GM12878 (cell line): ENCODE measurements at regions not wholly inside any gene's neighbourhood (a gene's known extent, or its start where the extent isn't known, plus 50 kb on each side); places are given as distances from the start of the nearest gene placed in this dataset.

ENCODE experiments used
- ATAC-seq: fragments of 200-7000 bp; cut with Tn5 transposase; 3 replicates; pipeline ENCODE4 v1.9.1; 2020; ENCODE audit warnings: mild to moderate bottlenecking, moderate library complexity
- BruUV-seq: library from RNA; stranded (reverse); fragments of 400-500 nt; replicated peaks from 2 replicates; lab custom pipeline; 2021; lab: Mats Ljungman, UMichigan
- CTCF ChIA-PET: fragments of 300-600 bp; sonication (Branson Sonifier 250); formaldehyde crosslinking; extraction: SDS; loops from one replicate; lab custom pipeline; 2021; ENCODE audit warnings: inconsistent platforms; lab: Yijun Ruan, JAX
- POLR2A ChIA-PET: fragments of 350-600 bp; formaldehyde crosslinking; extraction: SDS; loops from one replicate; lab custom pipeline; 2021; ENCODE audit warnings: inconsistent platforms; lab: Charles Lee
- RAD21 ChIA-PET: fragments of 300-600 bp; sonication (Branson Sonifier 250); formaldehyde crosslinking; loops from one replicate; lab custom pipeline; 2023; ENCODE audit warnings: antibody characterized with exemption; ENCODE audit not compliant: unreplicated experiment; lab: Charles Lee
- SMC1A ChIA-PET: fragments of 300-600 bp; sonication (Branson Sonifier 250); formaldehyde crosslinking; loops from one replicate; lab custom pipeline; 2023; ENCODE audit not compliant: unreplicated experiment, uncharacterized antibody; lab: Charles Lee
- DNase-seq: peaks from one replicate; pipeline ENCODE4 v3.0.0-alpha.2; 2011; ENCODE audit warnings: low read depth, low spot score
- FAIRE-seq: peaks from 3 replicates; lab custom pipeline; 2011; peaks lifted over from hg19 to GRCh38; lab: Jason Lieb, UNC
- H2AFZ ChIP-seq: 2 replicates; pipeline ENCODE4 v1.6.0; 2011; ENCODE audit warnings: low read depth, low read length, control low read depth; ENCODE audit not compliant: control insufficient read depth
- H3K27ac ChIP-seq: 2 replicates; pipeline ENCODE4 v1.5.1; 2011; ENCODE audit warnings: control low read depth; ENCODE audit not compliant: control insufficient read depth, insufficient read depth
- H3K27me3 ChIP-seq, 2 experiments: replicated peaks in 1 of 2; 2 replicates each; pipeline versions ENCODE4 v1.6.0 to v1.6.1; 2011; ENCODE audit warnings: low read length in 1 of 2; ENCODE audit not compliant: control insufficient read depth in 2 of 2, insufficient read depth in 2 of 2
- H3K36me3 ChIP-seq, 2 experiments: 2 replicates each; pipeline ENCODE4 v1.5.1; 2011; ENCODE audit warnings: low read length in 1 of 2; ENCODE audit not compliant: control insufficient read depth in 2 of 2, insufficient read depth in 2 of 2
- H3K4me1 ChIP-seq: 2 replicates; pipeline ENCODE4 v1.6.1; 2011; ENCODE audit warnings: mild to moderate bottlenecking, low read length, moderate library complexity, mixed read lengths; ENCODE audit not compliant: control insufficient read depth, insufficient read depth
- H3K4me2 ChIP-seq: 2 replicates; pipeline ENCODE4 v1.6.0; 2011; ENCODE audit warnings: control low read depth; ENCODE audit not compliant: control insufficient read depth, insufficient read depth
- H3K4me3 ChIP-seq: fragments of 200-600 bp; sonication (generic); 2 replicates; pipeline ENCODE4 v1.5.1; 2016
- H3K79me2 ChIP-seq: 2 replicates; pipeline ENCODE4 v1.6.0; 2011; ENCODE audit warnings: low read length; ENCODE audit not compliant: control insufficient read depth, insufficient read depth
- H3K9ac ChIP-seq: 2 replicates; pipeline ENCODE4 v1.8.0; 2011; ENCODE audit warnings: low read length, control low read depth, mixed read lengths; ENCODE audit not compliant: control insufficient read depth, insufficient read depth
- H3K9me3 ChIP-seq: replicated peaks from 3 replicates; pipeline ENCODE4 v1.5.1; 2011; ENCODE audit warnings: mild to moderate bottlenecking, low read length; ENCODE audit not compliant: control insufficient read depth, insufficient read depth
- H4K20me1 ChIP-seq: 2 replicates; pipeline ENCODE4 v1.6.0; 2011; ENCODE audit not compliant: control insufficient read depth, insufficient read depth
- ATF7 ChIP-seq: fragments of 450-650 bp; IDR thresholded peaks from 2 replicates; pipeline ENCODE4 v1.6.1; 2016; ENCODE audit warnings: low read depth, mild to moderate bottlenecking
- BACH1 ChIP-seq: fragments of 450-650 bp; IDR thresholded peaks from 2 replicates; pipeline ENCODE4 v1.6.1; 2017; ENCODE audit warnings: mild to moderate bottlenecking, borderline replicate concordance
- E4F1 ChIP-seq: fragments of 450-650 bp; IDR thresholded peaks from 2 replicates; pipeline ENCODE4 v1.6.1; 2018; ENCODE audit warnings: borderline replicate concordance, mild to moderate bottlenecking; ENCODE audit not compliant: partially characterized antibody
- ESRRA ChIP-seq: IDR thresholded peaks from 2 replicates; pipeline ENCODE4 v1.6.1; 2012; ENCODE audit warnings: mild to moderate bottlenecking, low read length, improper control_type of control experiment
- FOXK2 ChIP-seq: fragments of 450-650 bp; IDR thresholded peaks from 2 replicates; pipeline ENCODE4 v1.6.1; 2017; ENCODE audit warnings: mild to moderate bottlenecking, moderate library complexity
- PAX5 ChIP-seq: IDR thresholded peaks from 2 replicates; pipeline ENCODE4 v1.6.1; 2011; ENCODE audit warnings: low read depth, low read length, borderline replicate concordance
- RCOR1 ChIP-seq: conservative IDR thresholded peaks from 2 replicates; pipeline ENCODE4 v1.6.1; 2012; ENCODE audit warnings: low read depth, low read length, improper control_type of control experiment
- ZBTB4 ChIP-seq: fragments of 450-650 bp; formaldehyde crosslinking; IDR thresholded peaks from 2 replicates; pipeline ENCODE4 v1.4.0; 2022; ENCODE audit warnings: mild to moderate bottlenecking, moderate library complexity
- ZNF217 ChIP-seq: fragments of 450-650 bp; IDR thresholded peaks from 2 replicates; pipeline ENCODE4 v1.6.1; 2017; ENCODE audit warnings: antibody characterized with exemption, mild to moderate bottlenecking
- WGBS: methylation state at CpG from one replicate; pipeline ENCODE4 v1.1.6; 2016; ENCODE audit warnings: low lambda C conversion rate; ENCODE audit not compliant: insufficient replicate concordance, insufficient coverage; ENCODE audit errors: missing lambda C conversion rate; 5-methylcytosine and 5-hydroxymethylcytosine counted together
- in situ Hi-C: fragments of 300-500 bp; cut with MboI; formaldehyde crosslinking; loops from 9 replicates; pipeline ENCODE4 v1.14.3; 2018; ENCODE audit warnings: mixed read lengths
- intact Hi-C: fragments of 100-400 bp; cut with micrococcal nuclease; formaldehyde crosslinking; loops from one replicate; pipeline ENCODE4 v1.14.2; 2022; ENCODE audit not compliant: unreplicated experiment

- H3K9me3 ChIP-seq, result no peaks in the 10 kb centered on the region
- intact Hi-C loops, result no loop called here
- ChIA-PET POLR2A (no interaction called here), SMC1A (no interaction called here), CTCF (no interaction called here), RAD21 (no interaction called here)
- no peak for FAIRE-seq
- TF ChIP-seq FOXK2 (no peak), PAX5 (no peak)
- H4K20me1 ChIP-seq, result no peaks in the 10 kb centered on the region
- no peak for ATAC-seq
- no peak overlapping the region for H3K4me2 ChIP-seq
- no peak overlapping the region for H3K27ac ChIP-seq
- DNase-seq, result no peak
- no peaks in the 10 kb centered on the region for H3K79me2 ChIP-seq
- in situ Hi-C loops, result no loop called here
- H3K4me3 ChIP-seq, result no peak overlapping the region
- WGBS, result 12% methylated on average over 5 of the region's 5 CpGs
- no peak overlapping the region for H2AFZ ChIP-seq
- no peak overlapping the region for H3K9ac ChIP-seq
- H3K27me3 ChIP-seq, result no peaks in the 10 kb centered on the region; a peak in 2 of 4 replicates
- no peaks in the 10 kb centered on the region for H3K36me3 ChIP-seq
- H3K4me1 ChIP-seq, result no peaks in the 10 kb centered on the region
- BruUV-seq, result no TSS peak
These were observed 273.1 kb downstream of the ACTL7B start for GRCh38 chr9:108582726-108583125.

GRCh38 chr9:108579757-108580439 lies 275.9 kb downstream of the ACTL7B start:
- no TSS peak for BruUV-seq
- intact Hi-C loops (no loop called here), in situ Hi-C loops (no loop called here)
- no peak overlapping the region for H3K9ac ChIP-seq
- DNase-seq (no peak), ATAC-seq (no peak), FAIRE-seq (no peak)
- RAD21 ChIA-PET, result no interaction called here
- H3K4me3 ChIP-seq, result no peak overlapping the region
- H3K79me2 ChIP-seq, result no peaks in the 10 kb centered on the region
- no peak overlapping the region for H3K27ac ChIP-seq
- no peaks in the 10 kb centered on the region; a peak in 1 of 4 replicates for H3K27me3 ChIP-seq
- CTCF ChIA-PET, result no interaction called here
- WGBS, result 28% methylated on average over 6 of the region's 6 CpGs
- POLR2A ChIA-PET, result no interaction called here
- no peaks in the 10 kb centered on the region for H3K9me3 ChIP-seq
- H4K20me1 ChIP-seq, result no peaks in the 10 kb centered on the region
- no peaks in the 10 kb centered on the region for H3K36me3 ChIP-seq
- no peaks in the 10 kb centered on the region for H3K4me1 ChIP-seq
- no peak overlapping the region for H2AFZ ChIP-seq
- H3K4me2 ChIP-seq, result no peak overlapping the region
- SMC1A ChIA-PET, result interaction anchor here (0.5 kb wide), 1 partner anchor 224 kb away, joined by 3 read pairs; no protein-coding TSS in a partner anchor
- no peak for TF ChIP-seq ATF7
- no peak for TF ChIP-seq E4F1
- no peak for TF ChIP-seq BACH1
- TF ChIP-seq ZNF217, result no peak
- TF ChIP-seq ZBTB4 (CRISPR knock-in tag), result no peak
- no peak for TF ChIP-seq ESRRA
- TF ChIP-seq RCOR1, result no peak
